ENCODE measurements at regions not wholly inside any gene's neighbourhood (a gene's known extent, or its start where the extent isn't known, plus 50 kb on each side); places are given as distances from the start of the nearest gene placed in this dataset.
A peak's percentile ranks its signal among the peaks of the same experiment; 100 is the strongest.

GRCh38 chr7:131124001-131124629 lies 203.6 kb upstream of the MKLN1 start:
- peak overlapping the region; percentile 20 to 26 for H3K4me3 Mint-ChIP-seq

DNA sequence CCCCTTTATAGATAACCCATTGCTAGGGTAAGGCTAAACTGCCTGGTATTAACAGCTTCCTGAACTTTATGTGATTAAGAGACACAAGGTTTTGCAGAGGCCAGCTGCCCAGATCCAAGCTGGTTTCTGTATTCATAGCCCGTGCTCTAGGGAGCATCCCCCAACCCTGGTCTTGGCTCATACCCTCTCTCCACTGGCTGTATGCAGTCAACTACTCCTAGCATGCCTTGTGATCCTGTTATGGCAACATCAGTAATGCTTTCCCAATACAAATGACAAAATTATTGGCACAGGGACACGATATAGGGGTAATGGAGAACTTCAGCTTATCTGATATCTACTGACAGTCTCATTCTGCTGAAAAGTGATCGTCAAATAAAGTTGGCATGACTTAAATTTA lies 202.8 kb upstream of the MKLN1 start:
- H3K4me1 Mint-ChIP-seq: peaks cover 31 to 46% of the 10 kb centered on the region in 2 donors
- H3K9me3 Mint-ChIP-seq: peaks cover 0 to 7% of the 10 kb centered on the region in 2 donors
- peak overlapping the region in 1 of 2 donors; percentile 26 for H3K4me3 Mint-ChIP-seq
- DNase-seq (no peak), ATAC-seq (replicated peaks) (no peak)
- H3K27ac Mint-ChIP-seq: peak overlapping the region; percentile 80
- H3K27me3 Mint-ChIP-seq: no peaks in the 10 kb centered on the region
- peaks cover 8% of the 10 kb centered on the region in 2 donors for H3K36me3 Mint-ChIP-seq

More at GRCh38 chr7:131124001-131124629, 203.6 kb upstream of the MKLN1 start:
- Mint-ChIP-seq H3K27me3 (no peaks in the 10 kb centered on the region), H3K9me3 (peaks cover 4 to 10% of the 10 kb centered on the region in 2 donors), H3K4me1 (peaks cover 31 to 53% of the 10 kb centered on the region in 2 donors), H3K36me3 (peaks cover 8 to 13% of the 10 kb centered on the region in 2 donors), H3K27ac (peak overlapping the region; percentile 80)
- peak; percentile 63 for DNase-seq
- peak; percentile 87 to 91 for ATAC-seq (replicated peaks)

- ATAC-seq (replicated peaks): no peak
- H3K36me3 Mint-ChIP-seq: no peaks in the 10 kb centered on the region
- H3K4me3 Mint-ChIP-seq: no peak overlapping the region
- H3K27me3 Mint-ChIP-seq: no peaks in the 10 kb centered on the region
- H3K27ac Mint-ChIP-seq: no peak overlapping the region
- peaks cover 1 to 2% of the 10 kb centered on the region in 2 donors for H3K4me1 Mint-ChIP-seq
- no peak for DNase-seq
- H3K9me3 Mint-ChIP-seq: peaks cover 0 to under 1% of the 10 kb centered on the region in 2 donors
Measured at GRCh38 chr7:131130324-131130723, 197.4 kb upstream of the MKLN1 start.

- peaks cover 0 to 2% of the 10 kb centered on the region in 2 donors for H3K4me1 Mint-ChIP-seq
- ATAC-seq (replicated peaks) (no peak), DNase-seq (no peak)
- H3K4me3 Mint-ChIP-seq: no peak overlapping the region
- H3K27me3 Mint-ChIP-seq: no peaks in the 10 kb centered on the region
- no peak overlapping the region for H3K27ac Mint-ChIP-seq
- H3K36me3 Mint-ChIP-seq: no peaks in the 10 kb centered on the region
- no peaks in the 10 kb centered on the region for H3K9me3 Mint-ChIP-seq
Measured at GRCh38 chr7:131131012-131131745, 196.5 kb upstream of the MKLN1 start.

- no peaks in the 10 kb centered on the region for H3K27me3 Mint-ChIP-seq
- H3K27ac Mint-ChIP-seq: no peak overlapping the region
- no peaks in the 10 kb centered on the region for H3K36me3 Mint-ChIP-seq
- no peak overlapping the region for H3K4me3 Mint-ChIP-seq
- H3K9me3 Mint-ChIP-seq: no peaks in the 10 kb centered on the region
- ATAC-seq (replicated peaks): no peak
- H3K4me1 Mint-ChIP-seq: peaks cover 0 to 2% of the 10 kb centered on the region in 2 donors
- DNase-seq: no peak
Measured at GRCh38 chr7:131131746-131132431, 195.8 kb upstream of the MKLN1 start.

GRCh38 chr7:131139462-131139861 lies 188.2 kb upstream of the MKLN1 start:
- Mint-ChIP-seq H3K27ac (no peak overlapping the region), H3K4me1 (peaks cover 0 to 2% of the 10 kb centered on the region in 2 donors), H3K27me3 (no peaks in the 10 kb centered on the region), H3K9me3 (no peaks in the 10 kb centered on the region), H3K36me3 (no peaks in the 10 kb centered on the region), H3K4me3 (no peak overlapping the region)
- ATAC-seq (replicated peaks) (no peak), DNase-seq (no peak)

DNA sequence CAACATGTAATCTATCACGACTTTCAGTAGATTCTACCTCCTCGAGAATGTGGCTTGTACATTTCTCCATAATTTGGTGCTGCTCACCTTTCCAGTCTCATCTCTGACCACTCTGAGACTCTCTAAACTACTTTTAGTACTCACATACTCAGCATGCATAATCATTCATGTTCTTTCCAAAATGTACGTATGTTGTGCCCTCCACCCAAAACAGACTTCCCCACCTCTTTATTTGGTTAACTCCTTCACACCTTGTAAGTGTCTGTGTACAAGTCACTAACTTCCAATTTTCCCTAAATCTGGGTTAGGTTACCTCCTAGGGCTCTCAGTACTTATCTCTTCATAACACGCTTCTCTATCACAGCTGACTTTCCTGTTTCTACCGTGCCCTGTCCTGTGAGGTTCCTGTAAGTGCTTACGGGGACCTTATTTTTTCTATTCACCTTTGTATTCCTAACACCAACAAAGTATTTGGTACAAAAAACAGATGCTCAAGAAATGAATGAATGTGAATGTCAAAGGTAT lies 186.2 kb upstream of the MKLN1 start:
- H3K27ac Mint-ChIP-seq: peak overlapping the region; percentile 37
- peaks cover 0 to 2% of the 10 kb centered on the region in 2 donors for H3K4me1 Mint-ChIP-seq
- no peak for DNase-seq
- no peaks in the 10 kb centered on the region for H3K9me3 Mint-ChIP-seq
- ATAC-seq (replicated peaks): no peak
- H3K27me3 Mint-ChIP-seq: no peaks in the 10 kb centered on the region
- no peak overlapping the region for H3K4me3 Mint-ChIP-seq
- no peaks in the 10 kb centered on the region for H3K36me3 Mint-ChIP-seq

- H3K4me3 Mint-ChIP-seq: no peak overlapping the region
- H3K27ac Mint-ChIP-seq: no peak overlapping the region
- DNase-seq: no peak
- H3K27me3 Mint-ChIP-seq: no peaks in the 10 kb centered on the region
- H3K36me3 Mint-ChIP-seq: no peaks in the 10 kb centered on the region
- H3K4me1 Mint-ChIP-seq: peaks cover 4 to 8% of the 10 kb centered on the region in 2 donors
- no peaks in the 10 kb centered on the region for H3K9me3 Mint-ChIP-seq
- no peak for ATAC-seq (replicated peaks)
Measured at GRCh38 chr7:131143869-131144268, 183.8 kb upstream of the MKLN1 start.

DNA sequence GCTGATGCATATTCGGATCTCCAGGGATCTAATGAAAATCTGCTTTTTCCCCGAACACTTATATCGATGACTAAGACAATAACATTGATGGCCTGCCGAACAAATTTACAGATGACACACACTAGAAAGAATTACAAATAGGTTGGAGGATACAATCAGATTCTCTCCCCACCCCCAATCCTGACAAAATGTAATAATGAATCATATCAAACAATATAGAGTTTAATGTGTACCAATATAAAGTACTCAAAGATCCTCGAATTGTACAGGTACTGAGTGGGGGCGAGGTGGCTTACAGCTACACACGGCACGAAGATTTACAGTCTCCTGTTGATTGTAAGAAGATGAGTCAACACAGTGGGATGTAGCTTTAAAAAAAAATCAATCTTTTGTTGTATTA lies 182.7 kb upstream of the MKLN1 start:
- H3K4me3 Mint-ChIP-seq: no peak overlapping the region
- peaks cover 4 to 8% of the 10 kb centered on the region in 2 donors for H3K4me1 Mint-ChIP-seq
- H3K9me3 Mint-ChIP-seq: no peaks in the 10 kb centered on the region
- H3K27ac Mint-ChIP-seq: peak overlapping the region; percentile 31
- ATAC-seq (replicated peaks): no peak
- no peak for DNase-seq
- no peaks in the 10 kb centered on the region for H3K27me3 Mint-ChIP-seq
- H3K36me3 Mint-ChIP-seq: no peaks in the 10 kb centered on the region

GRCh38 chr7:131145770-131146169 lies 181.9 kb upstream of the MKLN1 start:
- Mint-ChIP-seq H3K4me1 (peaks cover 4 to 8% of the 10 kb centered on the region in 2 donors), H3K27ac (no peak overlapping the region)

DNA sequence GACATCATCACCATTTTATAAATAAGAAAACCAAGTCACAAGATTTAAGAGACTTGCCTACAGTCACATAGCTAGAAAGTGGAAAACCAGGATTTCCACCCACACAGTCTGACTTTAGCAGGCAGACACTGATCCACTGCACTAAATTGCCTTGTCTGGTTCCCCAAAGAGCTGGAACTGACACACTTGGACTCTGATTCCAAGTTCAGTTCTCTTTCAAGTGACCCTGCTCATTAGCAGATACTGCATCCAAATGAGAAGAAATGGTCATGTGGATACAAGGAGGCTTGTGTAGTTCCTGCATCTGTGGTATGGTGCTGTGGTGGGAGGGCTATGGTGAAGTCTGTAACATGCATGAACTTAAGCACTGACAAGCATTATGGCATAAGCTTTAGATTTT lies 180.1 kb upstream of the MKLN1 start:
- Mint-ChIP-seq H3K4me1 (peaks cover 4 to 8% of the 10 kb centered on the region in 2 donors), H3K36me3 (no peaks in the 10 kb centered on the region), H3K4me3 (no peak overlapping the region), H3K27me3 (no peaks in the 10 kb centered on the region), H3K27ac (no peak overlapping the region), H3K9me3 (no peaks in the 10 kb centered on the region)
- ATAC-seq (replicated peaks) (no peak), DNase-seq (no peak)

More at GRCh38 chr7:131145770-131146169, 181.9 kb upstream of the MKLN1 start:
- H3K4me3 Mint-ChIP-seq: no peak overlapping the region
- DNase-seq: no peak
- H3K9me3 Mint-ChIP-seq: no peaks in the 10 kb centered on the region
- no peak for ATAC-seq (replicated peaks)
- no peaks in the 10 kb centered on the region for H3K36me3 Mint-ChIP-seq
- H3K27me3 Mint-ChIP-seq: no peaks in the 10 kb centered on the region

DNA sequence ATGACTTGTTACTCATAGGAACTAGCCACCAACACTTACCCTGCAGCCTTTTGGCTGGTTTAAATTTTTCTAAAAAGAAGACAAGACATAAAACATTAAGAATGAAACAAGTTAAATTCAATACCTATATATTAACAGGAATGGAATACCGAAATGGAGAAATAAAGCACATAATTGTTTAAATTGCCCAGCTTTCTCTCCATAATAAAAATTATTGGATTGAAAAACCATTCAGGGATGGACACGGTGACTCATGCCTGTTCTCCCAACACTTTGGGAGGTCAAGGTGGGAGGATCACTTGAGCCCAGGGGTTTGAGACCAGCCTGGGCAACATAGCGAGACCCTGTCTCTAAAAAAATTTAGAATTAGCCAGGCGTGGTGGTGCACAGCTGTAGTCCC lies 179.4 kb upstream of the MKLN1 start:
- DNase-seq (no peak), ATAC-seq (replicated peaks) (no peak)
- Mint-ChIP-seq H3K27ac (no peak overlapping the region), H3K4me3 (no peak overlapping the region), H3K4me1 (peaks cover 4 to 8% of the 10 kb centered on the region in 2 donors), H3K27me3 (no peaks in the 10 kb centered on the region), H3K9me3 (no peaks in the 10 kb centered on the region), H3K36me3 (no peaks in the 10 kb centered on the region)

GRCh38 chr7:131148708-131149428 lies 178.8 kb upstream of the MKLN1 start:
- Mint-ChIP-seq H3K27ac (no peak overlapping the region), H3K4me3 (no peak overlapping the region), H3K27me3 (no peaks in the 10 kb centered on the region), H3K36me3 (no peaks in the 10 kb centered on the region), H3K9me3 (no peaks in the 10 kb centered on the region), H3K4me1 (peaks cover 4 to 8% of the 10 kb centered on the region in 2 donors)
- DNase-seq: no peak
- no peak for ATAC-seq (replicated peaks)

DNA sequence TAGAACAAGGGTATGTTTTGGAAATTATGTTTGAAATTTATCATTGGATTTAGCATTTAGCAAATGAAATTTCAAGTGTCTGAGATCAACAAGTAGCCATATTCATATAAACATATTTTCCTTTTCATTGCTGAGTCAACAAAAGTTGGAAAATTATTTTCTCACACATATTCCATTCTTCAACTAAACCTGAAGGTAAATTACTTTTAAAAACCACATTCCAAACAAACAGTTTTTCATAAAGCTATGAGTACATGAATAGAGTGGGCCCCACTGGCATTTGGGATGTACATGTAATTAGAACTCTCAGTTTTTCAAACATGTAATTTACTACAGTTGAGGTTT lies 178.3 kb upstream of the MKLN1 start:
- no peaks in the 10 kb centered on the region for H3K9me3 Mint-ChIP-seq
- no peak overlapping the region for H3K27ac Mint-ChIP-seq
- no peaks in the 10 kb centered on the region for H3K36me3 Mint-ChIP-seq
- no peak overlapping the region for H3K4me3 Mint-ChIP-seq
- H3K27me3 Mint-ChIP-seq: no peaks in the 10 kb centered on the region
- DNase-seq (no peak), ATAC-seq (replicated peaks) (no peak)
- peaks cover 4 to 8% of the 10 kb centered on the region in 2 donors for H3K4me1 Mint-ChIP-seq

All from stimulated activated naive B cell treated with anti-CD40 and anti-IgM and Interleukin-4, amounts not matched to agents 10 μg/mL and 1 μg/mL and 100 μg/mL, for 72 hours (primary cell).